Peyer's patch (tissue), 4 donors: ENCODE measurements at regions not wholly inside any gene's neighbourhood (a gene's known extent, or its start where the extent isn't known, plus 50 kb on each side); places are given as distances from the start of the nearest gene placed in this dataset.

ENCODE experiments used
- CTCF ChIP-seq, 6 experiments: fragments of 450-650 bp in 4 of 6; fragments of 200-600 bp in 2 of 6; sonication (generic) in 1 of 6; IDR thresholded peaks; one replicate each; pipeline ENCODE4 v1.5.1; 2017 to 2019; ENCODE audit warnings: antibody characterized with exemption in 6 of 6, mild to moderate bottlenecking in 3 of 6, moderate library complexity in 1 of 6
- POLR2A ChIP-seq, 2 donors: fragments of 450-650 bp; IDR thresholded peaks; one replicate each; pipeline ENCODE4 v1.5.1; 2017; ENCODE audit warnings: antibody characterized with exemption in 2 of 2, mild to moderate bottlenecking in 2 of 2, moderate library complexity in 2 of 2

- TF ChIP-seq POLR2A (IDR thresholded peaks at IDR 0.05), result no peak
- TF ChIP-seq CTCF (IDR thresholded peaks at IDR 0.05), result no peak
These were observed 491.9 kb upstream of the TUSC1 start for GRCh38 chr9:26170190-26170589.
